HT1080 (cell line): ENCODE measurements at regions not wholly inside any gene's neighbourhood (a gene's known extent, or its start where the extent isn't known, plus 50 kb on each side); places are given as distances from the start of the nearest gene placed in this dataset.

Experiments
- DNase-seq: peaks from one replicate; pipeline ENCODE4 v3.0.0-alpha.2; 2015; ENCODE audit warnings: low read depth

DNA sequence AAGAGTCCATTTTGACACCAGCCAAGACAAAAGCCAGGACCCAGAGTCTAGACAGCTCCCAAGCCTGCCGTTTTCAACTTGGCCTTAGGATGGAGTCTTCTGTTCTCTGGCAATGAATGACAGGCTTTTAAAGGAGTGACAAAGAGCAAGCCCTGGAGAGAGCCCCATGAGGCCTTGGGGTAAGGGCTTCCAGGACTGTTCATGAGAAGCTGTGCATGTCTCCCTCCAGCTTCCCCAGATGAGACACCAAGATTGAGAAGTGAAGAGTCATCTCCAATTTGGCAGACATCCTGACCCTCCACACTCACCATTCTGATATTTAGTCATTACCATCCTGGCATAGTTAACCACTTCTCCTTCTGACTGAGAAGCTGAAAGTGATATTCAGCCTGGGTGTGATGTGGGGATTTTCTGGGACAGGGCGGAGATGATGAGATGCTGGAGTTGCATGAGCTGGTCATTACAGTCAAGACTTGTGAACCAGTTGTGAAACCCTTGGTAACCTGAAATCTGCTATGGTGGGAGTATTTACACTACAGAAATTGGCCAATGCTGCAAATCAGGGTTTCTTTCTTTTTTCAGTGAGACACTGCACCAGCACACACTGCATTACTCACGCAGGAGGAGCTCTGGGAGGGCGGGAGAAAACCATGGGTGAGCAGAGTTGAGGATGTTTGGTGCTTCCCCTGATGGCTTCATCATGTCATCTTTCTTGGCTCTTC, 77.8 kb downstream of the VCPKMT start:
- peak; percentile 98 for DNase-seq

DNA sequence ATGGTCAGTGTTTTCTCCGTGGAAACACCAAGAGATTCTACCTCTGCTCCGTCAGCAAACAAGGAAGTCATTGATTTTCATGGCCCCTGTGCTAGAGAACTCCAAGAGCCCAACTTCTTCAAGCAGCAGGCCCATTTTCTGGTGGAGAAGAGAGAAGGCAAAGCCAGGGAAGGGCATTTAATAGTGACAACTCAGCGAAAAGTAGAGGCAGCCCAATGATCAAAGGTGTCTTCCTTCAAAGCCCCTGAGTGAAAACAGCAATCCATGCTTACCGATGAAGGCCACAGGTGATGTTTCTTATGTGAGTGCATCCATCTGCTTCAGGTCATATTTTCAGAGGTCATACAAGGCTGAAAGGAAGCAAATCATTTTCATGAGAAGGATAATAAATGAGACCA, 77.3 kb downstream of the VCPKMT start:
- no peak for DNase-seq

DNA sequence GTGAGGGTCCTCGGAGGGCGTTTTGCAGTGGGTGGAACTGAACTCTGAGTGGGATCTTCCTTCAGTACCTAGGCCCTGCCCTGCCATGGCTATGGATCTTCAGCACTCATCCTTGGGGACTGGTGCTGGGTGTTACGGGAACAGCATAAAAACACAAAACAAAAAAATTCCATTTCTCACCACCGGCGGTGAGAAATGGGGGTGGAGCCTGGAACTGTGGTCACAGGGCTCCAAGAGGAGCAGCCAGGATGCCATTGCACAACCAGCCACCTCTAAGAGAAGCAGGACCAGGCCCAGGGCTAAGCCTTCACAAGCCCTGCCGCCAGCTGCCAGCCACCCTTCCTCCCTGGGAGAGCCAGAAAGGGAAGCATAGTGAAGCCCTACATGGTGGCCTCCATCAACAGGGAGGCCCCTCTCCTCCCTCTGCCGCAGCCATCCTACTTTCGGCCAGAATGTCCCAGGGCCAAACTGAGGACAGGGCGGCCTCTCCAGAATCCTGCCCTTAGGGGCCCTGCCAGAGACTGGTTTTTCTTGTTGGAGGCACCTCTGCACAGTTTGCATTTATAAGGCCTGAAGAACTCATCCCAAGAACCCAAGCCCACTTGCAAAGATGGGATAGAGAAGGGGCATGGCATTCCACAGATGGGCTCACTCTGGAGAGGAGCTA, 76.5 kb downstream of the VCPKMT start:
- DNase-seq, result peak; percentile 70

DNA sequence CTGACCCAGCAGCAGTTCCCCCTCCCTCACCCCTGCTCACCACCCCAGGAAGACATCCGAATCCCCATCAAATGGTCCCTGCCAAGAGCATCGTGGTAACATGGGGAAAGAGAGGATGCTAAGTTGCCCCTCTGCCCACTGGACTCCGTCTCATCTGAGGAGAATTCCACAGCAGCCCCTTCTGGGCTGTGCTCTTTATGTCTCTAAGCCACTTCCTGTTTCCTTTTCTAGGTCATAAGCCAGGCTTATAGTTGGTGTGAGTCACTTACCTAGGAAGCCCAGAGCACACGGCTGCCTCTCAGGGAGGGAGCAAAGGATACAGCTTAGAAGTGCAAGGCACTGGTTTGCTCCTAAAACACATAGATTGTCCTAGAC, 76.0 kb downstream of the VCPKMT start:
- DNase-seq, result peak; percentile 92

DNA sequence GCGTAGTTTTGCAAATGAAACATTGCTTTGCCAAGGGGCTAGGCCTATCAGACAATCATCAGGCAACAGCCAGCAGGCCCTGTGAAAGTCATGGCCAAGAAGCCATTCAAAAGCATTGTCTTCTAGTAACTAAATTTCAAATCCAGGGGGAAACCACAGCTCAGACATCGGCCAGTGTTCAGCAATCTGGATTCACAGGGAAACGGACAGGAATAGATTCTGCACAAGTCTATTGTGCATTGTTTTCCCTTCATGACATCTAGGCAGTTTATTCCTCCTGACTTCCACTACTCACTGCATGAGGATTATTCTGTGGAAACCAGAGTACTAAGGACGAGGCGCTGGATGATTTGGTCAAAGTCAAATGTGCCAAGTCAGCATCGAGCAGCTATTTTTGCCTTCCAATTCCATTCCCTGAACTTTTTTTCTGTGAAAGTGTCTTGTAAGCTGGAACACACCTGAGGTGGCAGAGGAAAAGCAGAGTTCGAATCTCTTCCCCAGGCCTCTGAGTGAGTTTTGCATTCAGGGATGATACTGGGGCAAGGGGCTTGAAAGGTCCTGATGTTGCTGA, 75.4 kb downstream of the VCPKMT start:
- no peak for DNase-seq

DNA sequence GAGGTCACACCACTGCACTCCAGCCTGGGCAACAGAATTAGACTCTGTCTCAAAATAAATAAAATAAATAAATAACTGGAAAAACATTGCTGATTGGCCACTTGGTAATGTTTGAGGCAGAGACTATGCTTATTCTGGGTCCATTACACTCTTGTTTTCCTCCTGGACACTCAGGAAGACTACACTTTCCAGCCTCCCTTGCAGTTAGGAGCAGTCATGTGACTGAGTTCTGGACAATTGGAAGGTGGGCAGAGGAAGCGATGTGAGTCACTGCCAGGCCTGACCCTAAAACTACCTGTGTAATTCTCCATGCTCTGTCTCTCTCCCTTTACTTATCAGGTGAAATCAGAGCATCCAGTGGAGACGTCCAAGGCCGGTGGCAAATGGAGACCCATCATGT, 74.4 kb downstream of the VCPKMT start:
- DNase-seq, result no peak

DNA sequence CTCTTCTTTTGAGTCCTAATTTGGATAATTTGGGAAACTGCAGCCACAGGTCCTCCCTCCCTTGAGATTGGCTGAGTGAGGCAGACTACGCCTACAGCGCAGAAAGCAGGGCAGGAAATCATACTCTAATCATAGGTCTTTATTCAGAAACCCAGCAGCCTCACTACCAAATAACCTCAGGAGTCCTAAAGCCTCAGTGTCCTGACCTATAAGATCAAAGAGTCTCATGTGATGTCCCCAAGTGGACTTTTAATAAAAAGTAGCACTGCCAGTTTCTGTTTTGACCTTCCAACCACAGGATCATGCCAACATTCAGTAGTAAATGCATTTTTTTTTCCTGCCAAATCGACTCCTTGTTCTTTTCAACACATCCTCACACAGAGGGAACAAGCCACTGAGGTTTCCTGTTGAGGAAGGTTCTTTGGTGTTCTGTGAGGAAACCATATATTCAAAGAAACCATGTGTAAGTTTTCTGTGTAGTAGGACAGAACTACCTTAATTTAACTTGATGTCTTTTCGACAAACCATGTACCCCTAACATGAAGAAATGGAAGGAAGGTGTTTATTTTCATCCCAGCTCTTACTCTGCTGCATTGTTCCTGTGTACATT, 72.2 kb downstream of the VCPKMT start:
- DNase-seq, result no peak

DNA sequence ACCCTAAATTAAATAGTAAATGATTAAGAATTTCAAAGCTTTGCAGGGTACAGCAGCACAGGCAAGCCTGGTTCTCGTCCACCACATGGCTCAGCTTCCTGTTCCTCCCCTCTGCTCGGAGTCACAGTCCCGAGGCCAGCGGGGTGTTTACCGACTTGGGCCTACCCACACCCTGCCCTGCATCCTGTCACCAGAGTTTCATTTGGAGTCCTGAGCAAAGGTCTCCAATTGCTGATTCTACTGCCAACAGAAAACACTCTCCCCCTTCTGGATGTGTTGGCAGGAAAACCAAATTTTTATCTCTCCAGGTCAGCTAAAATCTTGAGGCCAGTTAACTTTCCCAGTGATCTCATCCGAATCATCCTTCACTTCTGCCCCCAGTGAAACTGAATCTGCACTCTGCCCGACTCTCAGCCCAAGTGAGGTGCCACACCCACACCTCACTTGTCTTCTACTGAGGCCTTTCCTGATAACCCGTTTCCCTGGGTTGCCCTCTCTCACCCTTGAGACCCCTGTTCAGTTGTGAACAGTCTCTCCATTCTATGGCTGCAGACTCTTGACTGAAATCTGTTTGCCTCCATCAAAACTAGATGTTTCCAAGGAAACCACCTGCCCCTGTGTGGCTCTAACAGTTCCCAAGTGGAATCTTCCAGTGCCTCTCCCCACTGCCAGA, 71.2 kb downstream of the VCPKMT start:
- DNase-seq, result peak; percentile 89

DNA sequence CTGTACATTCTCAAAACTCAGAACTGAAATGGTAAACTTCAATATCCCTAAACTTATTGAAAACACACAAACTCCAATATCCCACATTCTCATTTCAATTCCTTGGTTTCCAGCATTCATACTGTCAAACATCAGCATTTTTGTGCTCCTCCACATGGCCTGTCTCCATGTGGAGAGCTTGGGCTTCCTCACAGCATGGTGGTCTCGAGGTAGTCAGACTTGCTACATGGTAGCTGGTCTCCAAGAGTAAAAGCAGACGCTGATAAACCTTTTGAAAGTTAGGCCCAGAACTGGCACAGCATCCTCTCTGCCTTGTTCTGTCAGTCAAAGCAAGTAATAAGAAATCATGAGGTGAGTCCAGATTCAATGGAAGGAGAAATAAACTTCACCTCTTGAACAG, 70.5 kb downstream of the VCPKMT start:
- DNase-seq, result no peak

DNA sequence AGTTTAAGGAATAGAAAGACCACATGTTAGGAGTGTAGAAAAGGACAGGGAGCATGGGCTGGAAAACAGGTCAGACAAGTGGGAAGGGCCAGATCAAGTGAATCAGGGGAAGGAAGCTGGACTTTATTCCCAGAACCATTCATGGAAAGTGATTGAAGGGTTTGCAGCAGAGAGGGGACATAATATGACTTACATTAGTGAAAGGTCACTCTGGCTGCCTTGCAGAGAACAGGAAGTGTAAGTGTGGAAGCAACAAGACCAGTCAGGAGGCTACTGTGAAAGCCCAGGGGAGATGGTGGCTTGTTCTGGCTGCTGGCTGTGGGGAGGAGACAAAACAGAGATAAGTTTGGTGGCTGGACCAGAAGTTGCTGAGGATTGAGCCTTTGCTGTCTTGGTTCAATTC, 69.1 kb downstream of the VCPKMT start:
- DNase-seq, result no peak

DNA sequence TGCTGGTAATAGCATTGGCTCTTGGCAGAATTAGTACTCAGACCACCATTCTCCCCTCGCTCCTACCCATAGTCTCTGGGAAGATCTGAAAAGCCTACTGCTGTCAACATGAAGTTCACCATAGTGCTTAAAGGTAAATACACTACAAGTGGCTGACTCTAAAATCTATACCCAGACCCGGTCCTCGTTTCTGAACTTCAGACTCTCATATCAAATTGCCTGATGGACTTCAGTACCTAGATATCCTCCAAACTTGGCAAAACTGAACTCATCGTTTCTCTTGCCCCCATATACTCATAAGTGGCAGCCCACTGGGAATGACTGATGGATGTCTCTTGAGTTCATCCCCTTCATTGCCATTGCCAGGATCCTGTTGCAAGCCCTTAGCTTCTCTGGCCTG, 67.3 kb downstream of the VCPKMT start:
- DNase-seq, result no peak

DNA sequence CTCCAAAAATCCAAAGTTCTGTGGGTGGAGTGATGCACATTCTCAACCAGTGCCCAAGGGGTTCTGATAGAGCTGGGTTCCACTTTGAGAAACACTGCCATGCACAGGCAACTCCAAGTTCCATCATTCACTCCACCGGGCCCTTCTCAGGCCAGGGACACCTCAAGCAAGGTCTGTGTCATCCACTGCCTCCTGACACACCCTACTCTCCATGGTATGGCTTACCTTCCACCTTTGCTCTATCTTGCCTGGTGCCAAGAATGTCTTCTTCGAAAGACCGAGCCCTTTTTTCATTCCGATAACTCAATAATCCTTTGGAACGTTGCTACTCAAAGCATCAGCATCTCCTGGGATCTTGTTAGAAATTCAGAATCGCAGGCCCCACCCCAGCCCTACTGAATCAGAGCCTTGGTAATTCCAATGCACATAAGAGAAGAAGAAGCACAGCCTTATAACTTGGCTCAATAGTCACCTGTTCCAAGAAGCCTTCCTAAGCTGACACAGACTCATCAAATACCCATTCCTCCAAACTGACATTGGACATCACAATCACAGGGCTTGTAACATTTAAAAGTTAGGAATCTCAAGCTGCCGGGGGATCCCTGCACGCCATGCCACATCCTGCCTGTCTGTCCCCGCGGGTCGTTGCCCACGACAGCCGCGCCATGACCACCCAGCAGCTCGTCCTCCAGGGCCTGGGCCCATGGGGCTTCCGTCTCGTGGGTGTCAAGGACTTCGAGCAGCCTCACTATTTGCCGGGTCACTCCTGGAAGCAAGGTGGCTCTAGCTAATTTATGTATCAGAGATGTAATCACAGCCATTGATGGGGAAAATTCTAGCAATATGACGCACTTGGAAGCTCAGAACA, 66.4 kb downstream of the VCPKMT start:
- no peak for DNase-seq

DNA sequence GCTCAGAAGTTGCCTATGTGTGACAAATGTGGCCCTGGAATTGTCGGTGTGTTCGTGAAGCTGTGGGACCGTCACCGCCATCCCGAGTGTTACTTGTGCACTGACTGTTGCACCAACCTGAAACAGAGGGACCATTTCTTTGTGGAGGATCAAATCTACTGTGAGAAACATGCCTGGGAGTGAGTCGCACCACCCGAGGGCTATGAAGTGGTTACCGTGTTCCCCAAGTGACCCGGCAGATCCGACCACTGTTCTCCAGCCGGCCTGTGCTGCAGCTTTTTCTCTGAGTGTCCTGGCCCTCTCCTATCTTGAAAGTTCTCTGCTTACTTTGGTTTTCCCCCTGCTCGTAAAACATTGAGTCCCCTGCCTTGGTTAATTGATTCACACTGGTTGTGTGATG, 65.3 kb downstream of the VCPKMT start:
- no peak for DNase-seq

DNA sequence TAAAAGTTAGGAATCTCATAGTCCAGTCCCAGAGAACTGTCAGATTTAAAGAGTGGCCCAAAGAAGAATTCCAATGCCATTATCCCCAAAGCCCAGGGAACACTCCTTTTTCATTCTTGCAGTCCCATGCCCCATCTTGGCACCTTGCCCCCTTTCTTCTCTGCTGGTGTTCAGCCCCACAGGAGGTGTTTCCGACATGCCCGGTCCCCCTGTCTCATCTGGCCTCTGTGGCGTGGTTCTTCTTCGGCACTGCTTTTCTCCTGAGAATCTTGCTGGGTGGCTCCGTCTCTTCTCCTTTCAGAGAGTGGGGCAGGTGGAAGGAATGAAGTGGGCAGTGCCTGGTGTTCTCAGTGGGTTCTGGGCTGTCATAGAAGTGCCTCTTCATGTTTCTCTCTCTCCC, 64.7 kb downstream of the VCPKMT start:
- no peak for DNase-seq

DNA sequence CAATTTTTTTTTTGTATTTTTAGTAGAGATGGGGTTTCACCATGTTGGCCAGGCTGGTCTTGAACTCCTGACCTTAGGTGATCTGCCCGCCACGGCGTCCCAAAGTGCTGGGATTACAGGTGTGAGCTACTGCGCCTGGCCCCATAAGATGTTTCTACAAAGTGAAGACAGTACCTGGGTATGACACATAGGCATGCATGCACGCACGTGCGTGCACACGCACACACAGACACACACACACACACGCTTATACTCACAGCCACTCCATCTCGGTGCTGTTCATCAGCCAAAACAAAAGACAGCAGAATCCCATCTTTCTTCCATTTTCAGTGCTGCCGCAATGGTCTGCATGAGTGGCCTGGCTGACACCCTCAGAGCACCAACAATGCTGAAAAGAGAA, 63.9 kb downstream of the VCPKMT start:
- DNase-seq, result no peak

DNA sequence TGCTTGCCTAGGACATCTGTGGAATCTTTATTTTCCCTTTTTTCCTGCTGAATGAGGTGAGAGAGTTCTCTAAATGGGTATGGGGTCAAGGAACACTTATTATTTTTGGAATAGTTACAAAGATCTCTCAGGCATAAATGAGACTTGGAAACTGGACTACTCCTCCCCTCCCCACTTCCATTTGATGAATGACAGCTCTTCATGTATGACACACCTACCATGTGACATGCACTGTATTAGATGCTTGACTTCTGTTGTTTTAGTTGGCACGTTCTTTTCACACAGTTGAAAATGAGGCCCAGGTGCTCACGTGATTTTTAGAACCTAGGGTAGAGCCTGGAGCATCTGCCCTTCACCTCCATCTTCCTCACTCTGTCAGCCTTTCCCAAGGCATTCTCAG, 62.4 kb downstream of the VCPKMT start:
- DNase-seq, result no peak

DNA sequence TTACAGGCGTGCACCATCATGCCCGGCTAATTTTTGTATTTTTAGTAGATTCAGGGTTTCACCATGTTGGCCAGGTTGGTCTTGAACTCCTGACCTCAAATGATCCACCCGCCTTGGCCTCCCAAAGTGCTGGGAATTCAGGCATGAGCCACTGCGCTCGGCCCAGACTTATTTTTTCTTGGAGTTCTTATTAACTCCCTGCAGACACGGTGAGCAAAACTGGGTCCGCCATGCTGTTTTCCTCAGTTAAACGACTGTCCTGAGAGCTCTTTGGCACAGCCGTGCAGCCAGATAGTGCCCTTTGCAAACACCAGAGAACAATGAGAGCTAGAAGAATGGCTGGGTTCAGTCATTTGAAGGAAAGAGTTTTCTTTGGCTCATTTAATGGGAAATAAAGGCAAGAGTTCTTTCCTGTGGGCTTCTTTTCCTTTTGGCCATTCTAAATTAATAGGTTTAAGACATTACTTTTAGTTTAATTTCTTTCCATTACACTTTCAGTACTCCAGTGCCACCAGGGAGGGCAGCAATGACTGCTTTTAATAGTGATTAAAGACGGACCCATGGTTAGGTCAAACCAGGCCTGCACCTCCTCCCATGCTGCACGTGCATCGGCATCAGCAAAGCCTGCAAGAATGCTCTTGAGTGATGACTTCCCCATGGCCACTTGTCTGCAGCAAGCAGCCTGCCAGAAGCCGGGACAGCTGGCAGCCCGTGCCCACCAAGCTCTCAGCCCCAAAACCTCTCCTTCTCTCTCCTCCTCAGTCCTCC, 60.7 kb downstream of the VCPKMT start:
- DNase-seq, result no peak

DNA sequence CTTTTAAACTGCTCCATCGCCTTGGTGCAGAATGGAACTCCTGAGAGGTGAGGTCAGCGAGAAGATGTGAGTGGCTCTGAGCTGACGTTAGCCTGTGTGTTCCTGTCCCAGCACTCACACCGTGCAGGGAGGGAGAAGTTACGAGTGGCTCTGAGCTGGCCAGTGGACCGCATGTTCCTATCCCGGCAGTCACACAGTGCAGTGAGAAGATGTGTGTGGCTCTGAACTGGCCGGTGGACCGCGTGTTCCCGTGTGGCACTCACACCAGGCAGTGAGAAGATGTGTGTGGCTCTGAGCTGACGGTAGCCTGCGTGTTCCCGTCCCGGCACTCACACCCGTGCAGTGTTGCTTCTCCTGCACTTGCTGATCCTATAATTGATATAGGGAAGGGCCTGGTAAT, 59.9 kb downstream of the VCPKMT start:
- no peak for DNase-seq

DNA sequence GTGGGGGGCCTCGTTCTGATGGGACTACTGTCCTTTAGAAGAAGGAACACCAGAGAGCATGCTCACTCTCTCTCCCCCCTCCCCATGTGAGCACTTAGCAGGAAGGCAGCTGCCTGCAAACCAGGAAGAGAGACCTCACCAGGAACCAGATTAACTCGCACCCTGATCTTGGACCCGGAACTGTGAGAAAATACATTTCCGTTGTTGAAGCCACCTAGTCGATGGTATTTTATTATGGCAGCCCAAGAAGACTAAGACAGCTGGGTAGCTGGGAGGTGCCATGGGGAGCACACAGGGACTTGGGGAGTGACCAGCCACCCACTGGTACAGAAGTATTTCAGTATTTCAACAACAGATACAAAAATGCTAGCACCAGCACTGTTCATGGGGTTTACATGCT, 59.0 kb downstream of the VCPKMT start:
- no peak for DNase-seq

DNA sequence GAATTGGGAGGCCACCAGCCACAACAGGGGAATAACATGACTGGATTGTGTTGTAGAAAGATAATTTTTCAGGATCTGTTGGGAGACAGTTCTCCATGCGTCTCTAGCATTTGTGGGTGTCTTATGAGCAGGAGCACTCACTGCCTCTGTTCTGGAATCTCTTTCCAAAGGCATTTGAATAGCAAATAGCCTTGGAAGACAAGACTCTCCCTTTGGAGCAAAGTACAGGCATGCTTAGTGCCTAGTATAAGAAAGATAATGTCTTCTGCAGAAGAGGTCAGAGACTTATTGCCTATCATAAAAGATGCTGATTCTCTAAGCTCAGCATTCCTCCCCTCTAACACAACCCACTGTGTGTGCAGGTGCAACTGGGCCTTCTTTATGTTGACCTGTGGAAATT, 58.3 kb downstream of the VCPKMT start:
- no peak for DNase-seq
